HG02610 (cell line): ENCODE measurements at regions not wholly inside any gene's neighbourhood (a gene's known extent, or its start where the extent isn't known, plus 50 kb on each side); places are given as distances from the start of the nearest gene placed in this dataset.
"Not testable (repeated sequence)": the region's sequence is repeated elsewhere in the genome, so short reads cannot be mapped to it uniquely, and the experiment has no call there.

Experiments
- ATAC-seq: cut with Tn5 transposase; IDR thresholded peaks from one replicate; pipeline ENCODE4 v1.9.1; 2021; ENCODE audit warnings: mild to moderate bottlenecking, moderate library complexity; ENCODE audit not compliant: unreplicated experiment

DNA sequence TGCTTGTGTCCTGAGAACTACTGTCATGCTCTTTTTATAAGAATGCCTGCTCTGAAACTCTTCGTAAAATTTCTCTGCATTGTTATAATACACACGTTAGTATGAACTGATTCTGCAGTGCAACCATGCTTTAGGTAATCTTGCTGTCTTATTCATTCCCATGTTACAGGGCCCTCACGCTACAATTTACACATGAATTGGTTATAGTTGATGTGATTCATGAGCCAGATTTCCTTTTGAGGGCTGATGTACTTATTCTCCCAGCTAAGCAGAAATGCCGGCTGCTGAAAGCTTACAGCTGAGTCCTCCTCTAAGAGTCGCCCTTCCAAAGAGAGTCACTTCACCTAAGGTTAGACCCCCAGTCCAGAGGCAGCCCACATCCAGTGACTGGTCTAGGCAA is 233.5 kb upstream of the PCSK5 start:
- no peak for ATAC-seq

DNA sequence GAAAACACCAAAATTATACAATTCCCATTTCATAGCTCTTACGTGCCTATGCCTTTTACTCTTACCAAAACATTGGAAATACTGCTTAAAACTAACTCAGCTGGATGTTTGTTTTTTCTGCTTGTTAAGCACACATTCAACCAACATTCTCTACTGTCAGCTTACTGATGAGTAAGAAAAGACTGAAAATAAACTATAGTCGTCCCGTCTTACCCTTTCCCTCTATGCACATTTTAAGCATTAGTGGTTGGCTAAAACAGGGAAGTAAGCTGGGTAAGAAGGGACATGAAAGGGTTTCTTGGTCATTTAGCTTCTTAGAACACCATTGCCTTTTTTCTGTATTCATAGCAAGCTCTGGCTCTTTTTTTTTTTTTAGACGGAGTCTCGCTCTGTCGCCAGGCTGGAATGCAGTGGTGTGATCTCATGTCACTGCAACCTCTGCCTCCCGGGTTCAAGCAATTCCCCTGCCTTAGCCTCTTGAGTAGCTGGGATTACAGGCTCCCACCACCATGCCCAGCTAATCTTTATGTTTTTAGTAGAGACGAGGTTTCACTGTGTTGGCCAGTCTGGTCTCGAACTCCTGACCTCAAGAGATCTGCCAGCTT is 232.1 kb upstream of the PCSK5 start:
- ATAC-seq: no peak

DNA sequence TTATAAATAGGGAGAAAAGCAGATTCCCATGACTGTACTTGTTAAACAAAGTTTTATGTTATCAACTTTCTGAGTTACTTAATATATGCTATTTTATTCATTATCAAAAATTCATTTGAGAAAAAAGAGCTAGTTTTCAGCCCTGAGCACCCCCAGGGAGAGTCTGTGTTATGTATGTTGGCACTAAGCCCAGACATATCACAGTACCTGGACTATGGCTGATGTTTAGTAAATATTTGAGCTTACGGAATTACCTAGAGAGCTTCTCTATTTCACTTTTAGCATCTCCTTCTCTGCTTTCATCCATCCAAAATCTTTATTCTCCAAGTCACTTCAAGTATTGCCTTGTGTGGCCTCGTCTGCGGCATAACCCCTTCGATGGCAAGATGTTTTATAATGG is 225.9 kb upstream of the PCSK5 start:
- ATAC-seq: no peak

DNA sequence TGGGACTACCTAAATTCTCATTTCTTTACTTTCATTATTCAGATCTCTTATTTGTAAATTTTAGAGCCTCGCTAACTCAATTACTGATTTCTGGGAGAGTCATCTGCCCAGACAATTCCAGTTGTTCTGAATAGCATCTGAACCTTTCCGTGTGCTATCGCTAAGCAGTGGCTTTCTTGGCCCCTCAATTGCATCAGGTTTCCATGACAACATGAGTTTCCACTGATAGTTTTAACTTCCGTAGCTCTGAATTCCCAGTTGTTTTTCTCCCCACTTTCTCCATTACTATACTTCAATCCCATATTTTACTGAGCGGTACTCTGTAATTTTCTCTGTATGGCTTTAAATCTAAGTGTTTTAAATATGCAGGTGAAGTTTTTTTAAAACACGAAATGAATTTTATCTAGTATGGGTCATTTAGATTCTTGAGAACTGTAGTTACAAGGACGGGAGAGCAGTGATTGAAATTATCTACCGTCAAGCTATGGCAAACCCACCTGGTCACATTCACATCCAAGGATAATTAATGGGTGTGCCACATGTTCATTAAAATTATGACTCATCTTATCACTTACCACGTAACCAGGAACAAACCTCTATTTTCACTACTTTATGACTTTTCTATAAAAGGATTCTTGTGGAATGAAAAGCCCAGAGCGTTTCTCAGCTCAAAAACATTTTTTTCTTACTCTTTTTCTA is 223.5 kb upstream of the PCSK5 start:
- ATAC-seq: no peak

DNA sequence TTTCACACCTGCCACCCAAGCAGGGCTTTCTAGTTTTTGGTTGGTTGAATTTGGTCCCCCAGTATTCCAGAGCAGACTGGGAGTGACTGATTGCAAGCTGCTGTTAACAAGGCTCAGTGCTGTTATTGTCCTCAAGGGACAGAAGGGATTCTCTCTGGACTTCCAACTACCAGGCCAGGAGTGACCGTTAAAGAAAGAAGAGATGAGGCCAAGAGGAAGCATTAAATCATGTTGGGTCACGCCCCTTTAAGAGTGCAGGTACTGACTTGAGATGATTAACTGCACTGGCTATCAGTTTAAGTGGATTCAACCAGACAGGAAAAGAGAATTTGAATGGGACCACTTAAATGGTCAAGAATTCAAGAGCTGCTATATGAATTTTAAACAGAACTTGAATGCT is 220.8 kb upstream of the PCSK5 start:
- ATAC-seq: no peak

DNA sequence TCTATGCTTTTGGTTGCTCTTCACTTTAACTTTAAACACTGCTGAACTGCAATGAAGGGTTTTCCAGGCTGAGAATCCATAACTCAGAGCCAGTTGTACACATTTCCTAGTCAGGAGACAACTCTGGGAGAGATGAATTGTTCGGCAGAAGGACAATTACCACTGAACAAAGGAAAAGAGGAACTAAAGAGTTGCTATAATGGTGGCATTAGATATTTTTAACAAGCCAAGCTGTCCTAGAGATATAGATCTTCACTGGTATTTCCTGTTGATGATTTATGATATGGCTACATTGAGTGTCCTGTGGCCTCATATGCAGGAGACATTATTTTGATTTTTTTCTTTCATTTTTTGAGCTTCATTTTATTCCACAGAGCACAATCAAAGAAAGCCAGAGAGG is 219.1 kb upstream of the PCSK5 start:
- no peak for ATAC-seq

DNA sequence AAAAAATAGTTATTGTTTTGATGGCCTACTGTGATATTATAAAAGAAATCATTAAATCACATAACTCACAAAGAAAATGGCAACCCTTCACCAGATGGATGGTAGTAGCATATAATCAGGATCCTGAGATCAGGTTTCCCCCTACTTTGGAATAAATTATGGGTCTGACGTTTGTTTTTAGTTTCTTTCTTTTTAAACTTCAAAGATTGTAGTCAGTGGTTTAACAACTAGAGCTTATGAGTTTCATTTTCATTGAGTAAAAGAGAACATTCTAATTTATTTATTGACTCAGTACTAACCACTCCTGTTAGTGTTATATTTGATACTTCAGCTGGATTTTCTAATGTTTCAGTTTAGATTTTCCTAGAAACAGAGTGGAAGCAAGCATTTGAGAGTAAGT is 218.0 kb upstream of the PCSK5 start:
- no peak for ATAC-seq

DNA sequence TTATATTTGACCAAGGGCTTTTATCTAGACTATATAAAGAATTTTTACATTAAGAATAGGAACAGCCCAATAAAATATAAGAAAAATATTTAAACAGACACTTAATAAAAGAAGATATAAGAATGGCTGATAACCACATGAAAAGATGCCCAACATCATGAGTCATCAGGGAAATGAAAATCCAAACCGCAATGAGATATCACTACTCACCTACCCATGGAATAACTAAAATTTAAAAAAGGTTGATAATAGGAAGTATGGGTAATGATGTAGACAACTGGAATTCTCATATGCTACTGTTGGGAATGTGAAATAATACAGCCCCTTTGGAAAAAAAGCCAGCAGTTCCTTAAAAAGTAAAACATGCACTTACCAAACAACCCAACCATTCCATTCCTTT is 206.9 kb upstream of the PCSK5 start:
- ATAC-seq: no peak

DNA sequence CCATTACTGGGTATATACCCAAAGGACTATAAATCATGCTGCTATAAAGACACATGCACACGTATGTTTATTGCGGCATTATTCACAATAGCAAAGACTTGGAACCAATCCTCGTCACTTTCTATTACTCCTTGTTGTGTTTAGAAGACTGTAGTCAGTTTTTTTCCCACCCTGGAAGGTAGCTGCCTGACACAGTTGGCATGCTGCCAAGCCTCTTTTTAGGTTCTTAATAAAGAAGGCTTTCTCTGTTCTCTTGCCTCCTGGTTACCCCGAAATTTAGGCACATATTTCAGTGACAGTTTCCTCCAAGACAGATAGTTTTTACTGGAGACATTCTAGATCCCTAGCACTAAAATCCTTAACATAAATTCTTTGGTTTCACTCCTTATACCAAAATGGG is 205.4 kb upstream of the PCSK5 start:
- ATAC-seq: no peak

DNA sequence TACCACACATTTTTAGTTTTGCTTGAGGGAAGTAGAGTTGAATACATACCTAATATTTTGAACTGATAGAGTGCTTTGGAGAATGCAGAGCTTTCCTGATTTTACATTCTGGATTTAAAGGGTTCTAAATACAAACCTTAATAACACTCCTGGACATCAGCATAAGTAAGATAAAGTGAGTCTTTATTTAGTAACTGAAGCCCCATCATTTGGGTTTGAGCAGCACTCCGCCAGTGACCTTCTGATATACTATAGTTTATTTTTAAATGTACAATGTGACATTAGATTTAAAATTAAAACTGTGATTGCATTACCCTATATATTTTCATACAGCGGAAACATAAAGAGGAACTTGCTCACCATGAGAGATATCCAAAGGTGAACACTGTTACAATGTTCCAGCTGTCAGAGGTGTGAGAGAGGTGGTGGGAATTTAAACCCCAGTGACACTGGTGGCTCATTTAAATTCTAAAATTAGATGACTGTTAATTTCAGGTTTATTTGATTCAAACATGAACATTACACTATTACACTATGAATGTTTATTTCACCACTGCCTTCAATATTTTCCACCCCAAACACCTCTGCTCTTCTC is 203.0 kb upstream of the PCSK5 start:
- ATAC-seq: no peak

DNA sequence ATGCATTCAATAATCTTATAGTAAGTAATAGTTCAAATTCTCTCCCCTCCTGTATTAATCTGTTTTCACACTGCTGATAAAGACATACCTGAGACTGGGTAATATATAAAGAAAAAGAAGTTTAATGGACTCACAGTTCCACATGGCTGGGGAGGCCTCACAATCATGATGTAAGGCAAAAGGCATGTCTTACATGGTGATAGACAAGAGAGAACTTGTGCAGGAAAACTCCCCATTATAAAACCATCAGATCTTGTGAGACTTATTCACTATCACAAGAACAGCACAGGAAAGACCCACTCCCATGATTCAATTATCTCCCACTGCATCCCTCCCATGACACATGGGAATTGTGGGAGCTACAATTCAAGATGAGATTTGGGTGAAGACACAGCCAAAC is 199.9 kb upstream of the PCSK5 start:
- not testable (repeated sequence) for ATAC-seq

DNA sequence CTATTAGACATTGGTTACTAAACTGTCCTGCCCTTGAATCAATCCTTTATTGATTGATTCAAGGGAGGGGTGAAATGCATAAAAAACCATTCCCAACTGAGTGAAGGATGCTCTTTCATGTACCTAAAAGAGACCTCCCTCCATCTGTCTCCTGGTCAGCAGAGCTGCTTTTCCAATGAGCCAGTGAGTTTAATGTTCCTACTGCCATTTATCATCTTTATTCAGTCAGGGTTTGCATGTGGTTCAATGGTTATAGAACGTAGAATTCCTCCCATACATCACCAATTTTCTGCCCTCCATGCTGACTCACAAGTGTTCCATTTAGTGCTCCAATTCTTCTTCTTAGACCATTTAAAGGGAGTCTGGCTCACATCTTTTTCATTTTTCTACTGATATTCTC is 199.1 kb upstream of the PCSK5 start:
- ATAC-seq: no peak

DNA sequence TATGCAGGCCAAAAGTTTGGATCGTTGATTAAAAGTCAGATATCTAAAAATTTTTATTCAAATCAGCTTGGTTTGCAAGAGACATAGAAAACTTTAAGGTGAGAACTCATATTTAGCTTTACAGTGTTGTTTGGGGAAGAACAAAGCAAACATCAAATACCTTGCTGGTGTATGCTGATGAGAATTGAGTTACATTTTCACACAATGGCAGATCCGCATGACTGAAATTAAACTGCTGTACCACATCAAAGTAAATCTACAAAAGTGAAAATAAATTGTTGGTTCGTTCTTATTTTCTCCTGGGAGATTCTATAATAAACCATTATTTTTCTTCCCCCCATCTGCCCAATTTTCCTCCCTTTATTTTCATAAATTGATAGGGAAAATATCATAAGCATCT is 198.2 kb upstream of the PCSK5 start:
- no peak for ATAC-seq

DNA sequence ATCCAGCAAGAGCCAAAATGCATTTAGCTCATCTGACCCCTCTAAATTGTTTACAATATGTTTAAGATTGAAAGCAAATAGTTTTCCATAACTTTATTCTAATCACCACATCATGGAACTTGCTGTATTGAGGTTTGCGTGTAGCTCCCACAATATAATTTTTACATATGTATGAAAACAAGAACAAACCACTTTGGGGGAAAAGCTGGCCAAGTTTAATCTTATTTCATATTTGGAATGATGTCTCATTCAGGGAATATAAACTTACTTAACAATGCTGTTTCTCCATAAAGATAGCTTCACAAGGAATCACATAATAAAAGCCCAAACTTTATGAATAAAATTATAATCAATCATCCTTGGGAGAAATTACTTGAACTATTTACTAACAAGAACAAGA is 194.6 kb upstream of the PCSK5 start:
- no peak for ATAC-seq

DNA sequence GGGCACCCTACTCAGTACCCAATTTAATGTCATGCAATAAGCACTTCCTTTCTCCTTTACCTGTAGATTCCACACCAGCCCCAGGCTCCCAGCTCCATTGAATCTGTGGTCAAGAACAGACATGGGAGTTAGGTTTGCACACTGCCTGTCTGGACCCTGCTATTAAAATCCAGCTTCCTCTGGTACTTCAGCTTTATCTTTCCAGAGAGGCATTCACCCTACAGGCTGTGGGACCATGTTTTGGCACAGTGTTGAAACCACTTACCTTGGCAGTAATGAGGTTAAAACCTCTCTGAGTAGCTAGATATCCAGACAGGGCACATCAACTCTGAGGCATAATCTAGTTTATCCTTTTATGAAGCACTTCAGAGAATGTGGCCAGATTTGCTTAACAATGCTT is 191.5 kb upstream of the PCSK5 start:
- ATAC-seq: no peak

DNA sequence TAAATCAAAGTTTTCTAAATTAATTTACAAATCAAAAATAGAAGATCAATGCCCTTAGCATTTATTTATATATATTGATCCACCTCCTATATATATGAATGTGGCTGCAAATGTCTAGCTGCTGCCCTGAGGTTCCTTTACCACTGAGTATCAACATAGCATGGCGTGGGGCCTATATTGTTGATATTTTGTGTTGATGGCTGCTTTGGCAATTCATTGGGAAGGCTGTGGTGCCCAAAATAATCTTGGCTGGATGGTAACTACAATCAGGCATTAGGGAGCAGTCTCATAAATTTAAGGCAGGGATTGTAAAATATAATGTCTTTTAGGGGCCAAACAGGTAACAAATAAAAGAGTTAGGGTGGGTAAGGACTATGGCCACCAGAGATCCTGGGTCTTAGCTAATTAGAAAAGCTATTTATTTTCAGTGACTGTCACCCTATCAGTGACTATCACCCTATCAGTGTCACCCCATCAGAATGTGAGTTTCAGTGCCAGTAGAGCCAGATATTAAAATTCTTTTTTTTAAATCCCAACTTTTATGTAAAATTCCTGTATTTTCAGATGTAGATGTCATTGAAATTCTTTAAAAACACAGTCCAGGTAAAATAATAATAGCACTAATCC is 190.7 kb upstream of the PCSK5 start:
- no peak for ATAC-seq

DNA sequence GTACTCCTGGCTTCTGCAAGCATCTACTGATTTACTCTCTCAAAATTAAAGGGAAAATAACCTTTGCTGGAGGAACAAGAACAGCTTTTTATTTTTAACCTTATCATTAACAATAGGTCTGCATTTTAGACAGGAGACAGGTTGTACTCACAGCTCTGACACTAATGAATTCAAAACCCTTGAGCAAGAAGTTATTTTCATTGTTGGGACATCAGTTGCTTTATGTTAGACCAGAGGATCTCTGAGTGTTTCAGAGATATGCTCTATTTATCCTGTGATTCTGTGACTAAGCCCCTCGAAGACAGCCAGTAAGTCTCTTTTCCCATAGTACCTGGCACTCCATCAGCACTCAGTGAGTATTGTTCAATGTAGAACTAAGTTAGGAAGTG is 190.2 kb upstream of the PCSK5 start:
- ATAC-seq: no peak

DNA sequence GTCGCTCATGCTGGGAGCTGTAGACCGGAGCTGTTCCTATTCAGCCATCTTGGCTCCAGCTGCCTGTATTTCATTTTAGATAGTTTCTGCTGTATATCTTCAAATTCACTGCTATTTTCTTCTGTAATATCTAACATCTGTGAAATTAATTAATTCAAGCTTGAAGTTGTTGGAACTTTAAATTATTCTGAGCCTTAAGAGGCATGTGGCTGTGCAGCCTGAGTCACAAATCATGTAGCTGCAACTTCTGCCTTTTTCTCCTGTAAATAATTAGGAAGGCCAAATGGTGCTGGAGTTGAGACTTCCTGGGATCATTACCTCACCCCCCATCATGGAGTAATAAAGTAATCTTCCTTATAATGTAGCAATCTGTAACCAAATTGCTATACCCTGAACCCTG is 183.3 kb upstream of the PCSK5 start:
- no peak for ATAC-seq

DNA sequence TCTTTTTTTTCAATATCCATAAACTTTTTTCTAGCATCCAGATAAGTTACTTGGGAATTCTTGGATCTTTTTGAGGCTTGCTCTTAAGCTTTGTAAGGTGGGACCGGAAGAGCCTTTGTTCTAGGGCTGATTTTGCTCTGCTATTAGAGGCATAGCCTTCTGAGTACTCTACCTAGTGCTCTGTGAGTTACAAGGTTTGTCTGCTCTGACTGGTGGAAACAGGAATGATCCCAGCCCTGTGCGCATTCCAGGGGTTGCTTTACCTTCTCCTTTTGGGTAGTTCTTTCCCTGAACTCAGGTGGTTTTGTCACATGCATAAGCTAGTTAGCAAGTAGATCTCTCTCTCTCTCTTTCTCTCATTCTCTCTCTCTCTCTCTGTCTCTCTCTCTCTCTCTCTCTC is 180.8 kb upstream of the PCSK5 start:
- no peak for ATAC-seq

DNA sequence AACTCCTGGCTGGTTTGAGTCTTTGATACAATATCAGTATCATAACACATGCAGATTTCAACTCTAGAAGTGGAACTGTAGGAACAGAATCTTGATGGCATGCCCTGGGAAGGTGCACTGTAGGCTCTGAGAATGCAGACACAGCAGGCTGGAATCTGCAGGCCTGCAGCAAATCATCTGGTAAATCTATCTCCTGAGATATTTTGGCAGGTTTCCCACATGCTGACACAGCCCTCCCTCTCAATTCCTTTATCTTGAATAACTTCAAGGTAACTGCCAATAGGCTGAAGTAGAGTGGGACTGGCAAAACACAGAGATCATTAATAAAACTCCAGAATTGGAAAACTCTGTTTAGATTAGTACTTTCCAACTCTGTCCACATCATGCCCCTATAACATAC is 177.8 kb upstream of the PCSK5 start:
- ATAC-seq: no peak

DNA sequence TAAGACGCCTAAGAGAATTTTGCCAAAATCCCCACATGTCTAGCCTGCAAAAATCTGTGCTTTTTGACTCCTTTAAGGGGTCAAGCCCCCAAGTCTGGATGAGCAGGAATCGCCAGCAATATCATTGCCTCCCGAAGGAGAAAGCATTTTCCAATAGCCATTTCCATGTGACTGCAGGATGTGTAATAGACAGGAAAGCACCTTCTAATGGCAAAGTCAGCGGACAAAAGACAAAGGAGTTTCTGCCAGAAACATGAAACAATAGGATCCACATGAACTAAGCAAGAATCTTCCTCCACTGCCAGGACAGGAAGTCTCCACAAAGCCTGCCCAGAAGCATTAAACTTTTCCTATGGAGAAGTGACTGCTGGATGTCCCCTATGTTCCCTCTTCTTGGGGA is 177.1 kb upstream of the PCSK5 start:
- no peak for ATAC-seq

DNA sequence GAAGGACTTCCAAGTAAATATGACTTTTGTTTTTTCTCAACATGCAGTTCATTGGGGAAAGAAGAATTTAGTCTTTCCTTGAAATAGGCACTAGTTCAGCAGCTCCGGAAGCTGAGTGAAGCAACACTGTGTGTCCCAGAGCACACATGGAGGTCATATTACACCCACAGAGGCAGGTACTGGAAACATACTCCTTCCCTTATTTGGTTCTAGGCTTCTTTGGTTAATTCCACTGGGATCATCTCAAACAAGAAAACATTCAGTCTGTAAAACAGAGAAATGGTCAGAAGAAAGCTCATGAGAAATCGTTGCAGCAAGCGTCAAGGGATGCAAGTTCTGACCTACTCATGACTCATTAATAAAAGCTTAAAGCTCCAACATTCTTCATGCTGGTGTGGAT is 175.1 kb upstream of the PCSK5 start:
- no peak for ATAC-seq
